ENCODE measurements at regions not wholly inside any gene's neighbourhood (a gene's known extent, or its start where the extent isn't known, plus 50 kb on each side); places are given as distances from the start of the nearest gene placed in this dataset.

- intact Hi-C loops (cut with DNase I), result no loop called here
- no peak for FAIRE-seq
Measured at GRCh38 chr3:19798324-19798723, 135.7 kb downstream of the EFHB start.

GRCh38 chr3:19792388-19792787 is 141.6 kb downstream of the EFHB start:
- Histone ChIP-seq H3K27ac (ENCODE audit: low read depth in 2 of 2, low read length in 2 of 2) (no peak overlapping the region), H3K27me3 (ENCODE audit: control insufficient read depth, insufficient read depth, low read length) (no peaks in the 10 kb centered on the region), H3K36me3 (ENCODE audit: control insufficient read depth in 2 of 3, insufficient read depth in 3 of 3, low read length in 3 of 3) (no peaks in the 10 kb centered on the region), H3K9me3 (ENCODE audit: control insufficient read depth in 2 of 3, insufficient read depth in 1 of 3, low read length in 3 of 3) (no peaks in the 10 kb centered on the region), H3K4me1 (ENCODE audit: control insufficient read depth in 2 of 3, insufficient read depth in 2 of 3, low read depth in 1 of 3, low read length in 3 of 3) (no peaks in the 10 kb centered on the region), H3K9ac (ENCODE audit: low read length in 3 of 3) (no peak overlapping the region), H3K4me3 (ENCODE audit: low read length in 3 of 3) (no peak overlapping the region)
- intact Hi-C loops (cut with DNase I), result no loop called here
- no peak for TF ChIP-seq CTCF (IDR thresholded peaks at IDR 0.05; ENCODE audit: borderline replicate concordance, extremely low read depth, insufficient read depth)
- FAIRE-seq (no peak), DNase-seq (no peak)

More at GRCh38 chr3:19798324-19798723, 135.7 kb downstream of the EFHB start:
- peaks cover 0 to 8% (median 0%) of the 10 kb centered on the region in 3 donors for H3K9me3 ChIP-seq (ENCODE audit: control insufficient read depth in 2 of 3, insufficient read depth in 1 of 3, low read length in 3 of 3)
- DNase-seq, result no peak
- no peak overlapping the region for H3K4me3 ChIP-seq (ENCODE audit: low read length in 3 of 3)
- H3K9ac ChIP-seq (ENCODE audit: low read length in 3 of 3), result no peak overlapping the region
- no peak for TF ChIP-seq CTCF (IDR thresholded peaks at IDR 0.05; ENCODE audit: borderline replicate concordance, extremely low read depth, insufficient read depth)
- no peak overlapping the region for H3K27ac ChIP-seq (ENCODE audit: low read depth in 2 of 2, low read length in 2 of 2)
- no peaks in the 10 kb centered on the region for H3K27me3 ChIP-seq (ENCODE audit: control insufficient read depth, insufficient read depth, low read length)
- no peaks in the 10 kb centered on the region for H3K36me3 ChIP-seq (ENCODE audit: control insufficient read depth in 2 of 3, insufficient read depth in 3 of 3, low read length in 3 of 3)
- H3K4me1 ChIP-seq (ENCODE audit: control insufficient read depth in 2 of 3, insufficient read depth in 2 of 3, low read depth in 1 of 3, low read length in 3 of 3), result no peaks in the 10 kb centered on the region

GRCh38 chr3:19775765-19776164 is 158.3 kb downstream of the EFHB start:
- Histone ChIP-seq H3K36me3 (ENCODE audit: control insufficient read depth in 2 of 3, insufficient read depth in 3 of 3, low read length in 3 of 3) (no peaks in the 10 kb centered on the region), H3K4me3 (ENCODE audit: low read length in 3 of 3) (no peak overlapping the region), H3K9me3 (ENCODE audit: control insufficient read depth in 2 of 3, insufficient read depth in 1 of 3, low read length in 3 of 3) (no peaks in the 10 kb centered on the region), H3K27ac (ENCODE audit: low read depth in 2 of 2, low read length in 2 of 2) (no peak overlapping the region), H3K27me3 (ENCODE audit: control insufficient read depth, insufficient read depth, low read length) (no peaks in the 10 kb centered on the region), H3K9ac (ENCODE audit: low read length in 3 of 3) (no peak overlapping the region), H3K4me1 (ENCODE audit: control insufficient read depth in 2 of 3, insufficient read depth in 2 of 3, low read depth in 1 of 3, low read length in 3 of 3) (no peaks in the 10 kb centered on the region)
- intact Hi-C loops (cut with DNase I), result no loop called here
- TF ChIP-seq CTCF (IDR thresholded peaks at IDR 0.05; ENCODE audit: borderline replicate concordance, extremely low read depth, insufficient read depth), result no peak
- FAIRE-seq, result no peak
- DNase-seq, result no peak

GRCh38 chr3:19769694-19770093 is 164.3 kb downstream of the EFHB start:
- Histone ChIP-seq H3K4me3 (ENCODE audit: low read length in 3 of 3) (no peak overlapping the region), H3K27me3 (ENCODE audit: control insufficient read depth, insufficient read depth, low read length) (no peaks in the 10 kb centered on the region), H3K36me3 (ENCODE audit: control insufficient read depth in 2 of 3, insufficient read depth in 3 of 3, low read length in 3 of 3) (no peaks in the 10 kb centered on the region), H3K9me3 (ENCODE audit: control insufficient read depth in 2 of 3, insufficient read depth in 1 of 3, low read length in 3 of 3) (no peaks in the 10 kb centered on the region), H3K4me1 (ENCODE audit: control insufficient read depth in 2 of 3, insufficient read depth in 2 of 3, low read depth in 1 of 3, low read length in 3 of 3) (no peaks in the 10 kb centered on the region), H3K9ac (ENCODE audit: low read length in 3 of 3) (no peak overlapping the region), H3K27ac (ENCODE audit: low read depth in 2 of 2, low read length in 2 of 2) (no peak overlapping the region)
- FAIRE-seq (no peak), DNase-seq (no peak)
- intact Hi-C loops (cut with DNase I), result no loop called here
- no peak for TF ChIP-seq CTCF (IDR thresholded peaks at IDR 0.05; ENCODE audit: borderline replicate concordance, extremely low read depth, insufficient read depth)

Measured in kidney (tissue), 13 donors.